Common myeloid progenitor, CD34-positive (primary cell): ENCODE measurements at regions not wholly inside any gene's neighbourhood (a gene's known extent, or its start where the extent isn't known, plus 50 kb on each side); places are given as distances from the start of the nearest gene placed in this dataset.

ENCODE experiments used
- CTCF ChIA-PET: fragments of 350-600 bp; sonication (Branson Sonifier 250); formaldehyde crosslinking; loops from one replicate; lab custom pipeline; 2021; ENCODE audit warnings: antibody characterized with exemption; lab: Charles Lee
- POLR2A ChIA-PET: fragments of 350-600 bp; sonication (Branson Sonifier 250); formaldehyde crosslinking; loops from one replicate; lab custom pipeline; 2021; ENCODE audit warnings: antibody characterized with exemption; lab: Charles Lee
- DNase-seq, 3 donors: peaks; one replicate each; pipeline versions ENCODE4 v3.0.0 to v3.0.0-alpha.2; 2013
- H3K27ac ChIP-seq, 2 experiments: 1 replicate in 1 of 2; 2 replicates in 1 of 2; pipeline ENCODE4 v1.7.0; 2013; ENCODE audit warnings: inconsistent platforms in 2 of 2, low read length in 2 of 2, mild to moderate bottlenecking in 2 of 2, low read depth in 1 of 2, moderate library complexity in 1 of 2; ENCODE audit not compliant: severe bottlenecking in 2 of 2, insufficient read depth in 1 of 2, poor library complexity in 1 of 2
- H3K27me3 ChIP-seq, 5 experiments: replicated peaks in 2 of 5; 1 replicate in 3 of 5; 2 replicates in 2 of 5; pipeline versions ENCODE4 v1.6.1 to v1.7.0; 2013; ENCODE audit warnings: low read length in 4 of 5, mild to moderate bottlenecking in 2 of 5, moderate library complexity in 2 of 5, inconsistent platforms in 1 of 5; ENCODE audit not compliant: insufficient read depth in 5 of 5, control insufficient read depth in 4 of 5
- H3K36me3 ChIP-seq, 4 experiments: 1 replicate in 2 of 4; 2 replicates in 2 of 4; pipeline versions ENCODE4 v1.6.1 to v1.7.0; 2013; ENCODE audit warnings: low read length in 3 of 4, control low read depth in 1 of 4, mild to moderate bottlenecking in 1 of 4; ENCODE audit not compliant: control insufficient read depth in 4 of 4, insufficient read depth in 4 of 4
- H3K4me1 ChIP-seq, 4 experiments: 1 replicate in 3 of 4; 2 replicates in 1 of 4; pipeline versions ENCODE4 v1.6.1 to v1.7.1; 2013; ENCODE audit warnings: low read length in 3 of 4, mild to moderate bottlenecking in 3 of 4, control low read depth in 1 of 4, inconsistent platforms in 1 of 4, moderate library complexity in 1 of 4; ENCODE audit not compliant: control insufficient read depth in 4 of 4, insufficient read depth in 4 of 4; ENCODE audit errors: control extremely low read depth in 1 of 4
- H3K4me3 ChIP-seq, 7 experiments: 1 replicate in 4 of 7; 2 replicates in 3 of 7; pipeline versions ENCODE4 v1.5.1 to v1.7.0; 2013; ENCODE audit warnings: mild to moderate bottlenecking in 7 of 7, low read length in 6 of 7, moderate library complexity in 6 of 7, inconsistent platforms in 2 of 7, low read depth in 2 of 7, control low read depth in 1 of 7; ENCODE audit not compliant: insufficient read depth in 4 of 7, control insufficient read depth in 1 of 7; ENCODE audit errors: extremely low read depth in 1 of 7
- H3K9me3 ChIP-seq, 5 experiments: 1 replicate in 4 of 5; 2 replicates in 1 of 5; pipeline versions ENCODE4 v1.6.1 to v1.7.1; 2013; ENCODE audit warnings: low read length in 4 of 5, mild to moderate bottlenecking in 2 of 5, inconsistent platforms in 1 of 5, low read depth in 1 of 5, moderate library complexity in 1 of 5; ENCODE audit not compliant: control insufficient read depth in 4 of 5, insufficient read depth in 2 of 5; ENCODE audit errors: control extremely low read depth in 1 of 5
- WGBS: methylation state at CpG from one replicate; pipeline ENCODE4 v1.1.5; 2013; ENCODE audit not compliant: insufficient coverage; 5-methylcytosine and 5-hydroxymethylcytosine counted together

- peaks cover 6 to 50% (median 16%) of the 10 kb centered on the region in 4 experiments for H3K4me1 ChIP-seq
- 100% methylated on average over 2 of the region's 3 CpGs for WGBS
- H3K9me3 ChIP-seq = peaks cover 0 to 5% (median 0%) of the 10 kb centered on the region in 5 experiments
- H3K27ac ChIP-seq = no peak overlapping the region
- H3K4me3 ChIP-seq = no peak overlapping the region
- H3K36me3 ChIP-seq = no peaks in the 10 kb centered on the region
- H3K27me3 ChIP-seq = no peaks in the 10 kb centered on the region
- ChIA-PET POLR2A (no interaction called here), CTCF (interaction anchor here (1.4 to 1.9 kb wide), 3 partner anchors 9 to 13 kb away, joined by 3 to 9 read pairs (median 6); no protein-coding TSS in a partner anchor)
- DNase-seq = no peak
These were observed 116.5 kb downstream of the UCHL1 start for GRCh38 chr4:41373221-41373620.

- ChIA-PET POLR2A (no interaction called here), CTCF (no interaction called here)
- peaks cover 3 to 37% (median 9%) of the 10 kb centered on the region in 4 experiments for H3K4me1 ChIP-seq
- H3K36me3 ChIP-seq = no peaks in the 10 kb centered on the region
- peaks cover 0 to 14% (median 2%) of the 10 kb centered on the region in 5 experiments for H3K9me3 ChIP-seq
- H3K27me3 ChIP-seq = no peaks in the 10 kb centered on the region
- 81% methylated on average over 3 of the region's 3 CpGs for WGBS
- DNase-seq = peak in 1 of 3 donors; percentile 23
- H3K27ac ChIP-seq = no peak overlapping the region
- H3K4me3 ChIP-seq = no peak overlapping the region
These were observed 117.8 kb downstream of the UCHL1 start for GRCh38 chr4:41374490-41374889.

DNA sequence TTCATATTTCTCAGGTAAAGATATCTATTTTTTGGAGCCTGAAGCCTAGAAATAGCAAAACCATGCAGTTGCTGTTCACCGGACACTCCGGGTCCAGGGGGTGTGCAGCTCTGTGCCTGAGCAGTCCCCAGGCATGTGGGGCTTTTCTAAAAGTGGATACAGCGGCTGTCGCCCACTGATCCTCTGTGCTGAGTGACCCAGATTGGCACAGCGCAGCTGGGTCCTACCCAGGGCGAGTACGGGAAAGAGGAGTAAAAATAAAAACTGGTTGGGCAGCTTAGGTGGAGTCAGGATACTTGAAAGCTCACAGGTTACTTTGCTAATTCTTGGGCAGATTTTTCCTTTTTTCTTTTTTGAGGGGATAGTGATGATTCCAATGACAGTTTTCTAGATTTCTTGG is 118.8 kb downstream of the UCHL1 start:
- CTCF ChIA-PET = no interaction called here

GRCh38 chr4:41377196-41377595 is 120.5 kb downstream of the UCHL1 start:
- 93% methylated on average over 3 of the region's 3 CpGs for WGBS
- no peaks in the 10 kb centered on the region for H3K27me3 ChIP-seq
- POLR2A ChIA-PET = no interaction called here
- no peak for DNase-seq
- no peak overlapping the region for H3K27ac ChIP-seq
- H3K9me3 ChIP-seq = peaks cover 0 to 14% (median 2%) of the 10 kb centered on the region in 5 experiments
- H3K4me1 ChIP-seq = peaks cover 0 to 20% (median 0%) of the 10 kb centered on the region in 4 experiments
- CTCF ChIA-PET = no interaction called here
- H3K36me3 ChIP-seq = no peaks in the 10 kb centered on the region
- no peak overlapping the region for H3K4me3 ChIP-seq

More for the DNA sequence above, 118.8 kb downstream of the UCHL1 start:
- no peaks in the 10 kb centered on the region for H3K27me3 ChIP-seq
- H3K36me3 ChIP-seq = no peaks in the 10 kb centered on the region
- 95% methylated on average over 6 of the region's 7 CpGs for WGBS
- H3K27ac ChIP-seq = no peak overlapping the region
- DNase-seq = no peak
- POLR2A ChIA-PET = no interaction called here
- no peak overlapping the region for H3K4me3 ChIP-seq
- H3K4me1 ChIP-seq = peaks cover 0 to 27% (median 1%) of the 10 kb centered on the region in 4 experiments
- H3K9me3 ChIP-seq = peaks cover 0 to 14% (median 2%) of the 10 kb centered on the region in 5 experiments

DNA sequence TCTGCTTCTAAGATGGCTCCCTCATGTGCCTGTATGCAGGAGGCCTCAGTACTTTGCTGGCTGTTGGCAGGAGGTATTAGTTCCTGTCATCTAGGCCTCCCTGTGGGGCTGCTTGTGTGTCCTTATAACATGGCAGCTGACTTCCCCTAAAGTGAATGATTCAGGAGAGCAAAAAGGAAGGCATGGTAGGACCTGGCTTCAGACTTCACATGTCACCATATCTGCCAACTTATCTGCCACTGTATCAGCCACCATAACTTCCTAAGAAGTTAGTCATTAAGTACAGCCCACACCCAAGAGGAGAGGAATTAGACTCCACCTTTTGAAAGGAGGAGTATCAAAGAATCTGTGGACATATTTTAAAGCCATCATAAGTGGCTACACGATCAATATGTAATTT is 122.5 kb downstream of the UCHL1 start:
- no peaks in the 10 kb centered on the region for H3K36me3 ChIP-seq
- no CpG with 5 or more reads among the region's 1 CpG for WGBS
- H3K27me3 ChIP-seq = no peaks in the 10 kb centered on the region
- ChIA-PET CTCF (interaction anchor here (3.4 kb wide), 1 partner anchor 9 kb away, joined by 9 read pairs; no protein-coding TSS in a partner anchor), POLR2A (no interaction called here)
- peaks cover 0 to 28% (median 5%) of the 10 kb centered on the region in 4 experiments for H3K4me1 ChIP-seq
- peaks cover 0 to 14% (median 2%) of the 10 kb centered on the region in 5 experiments for H3K9me3 ChIP-seq
- no peak overlapping the region for H3K4me3 ChIP-seq
- no peak overlapping the region for H3K27ac ChIP-seq
- peak in 1 of 3 donors; percentile 8 for DNase-seq

DNA sequence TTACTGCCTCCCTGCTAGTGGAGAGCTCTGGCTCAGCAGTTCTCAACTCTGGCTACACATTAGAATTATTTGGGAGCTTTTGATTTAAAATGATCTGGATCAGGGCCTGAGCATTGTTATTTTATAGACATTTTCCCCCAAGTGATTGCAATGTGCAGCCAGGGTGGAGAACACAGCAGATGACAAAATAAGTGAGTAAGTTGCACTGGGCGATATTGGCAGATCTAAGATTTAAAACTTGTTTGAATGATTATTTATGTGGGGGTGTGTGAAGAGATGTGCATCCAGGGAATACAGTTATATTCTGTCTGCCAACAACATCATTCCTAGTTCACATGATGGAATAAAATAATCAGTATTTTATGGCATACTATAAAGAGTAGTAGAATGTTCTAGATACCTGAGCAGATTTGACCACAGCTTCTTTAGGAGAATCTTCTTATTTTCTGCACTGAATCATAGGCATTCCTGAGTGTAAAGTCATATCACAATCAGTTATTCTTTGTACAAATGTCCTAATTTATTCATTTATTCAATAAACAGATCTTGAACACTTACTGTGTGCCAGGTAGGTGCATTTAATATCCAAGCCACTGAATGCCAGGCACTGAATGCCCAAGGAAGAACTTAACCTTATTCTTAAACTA is 123.9 kb downstream of the UCHL1 start:
- POLR2A ChIA-PET = no interaction called here
- Histone ChIP-seq H3K36me3 (no peaks in the 10 kb centered on the region), H3K4me3 (no peak overlapping the region), H3K27ac (no peak overlapping the region), H3K4me1 (peaks cover 0 to 38% (median 11%) of the 10 kb centered on the region in 4 experiments), H3K27me3 (no peaks in the 10 kb centered on the region), H3K9me3 (peaks cover 0 to 14% (median 2%) of the 10 kb centered on the region in 5 experiments)
- DNase-seq = no peak
- CTCF ChIA-PET = interaction anchor here (1.1 to 3.4 kb wide), 2 partner anchors 10 to 264 kb away, joined by 3 to 9 read pairs; no protein-coding TSS in a partner anchor
- WGBS = no CpG with 5 or more reads among the region's 1 CpG

GRCh38 chr4:41381384-41381783 is 124.7 kb downstream of the UCHL1 start:
- ChIA-PET POLR2A (no interaction called here), CTCF (interaction anchor here (1.1 to 3.4 kb wide), 3 partner anchors 8 to 263 kb away, joined by 3 to 9 read pairs (median 9); no protein-coding TSS in a partner anchor)
- no peaks in the 10 kb centered on the region for H3K27me3 ChIP-seq
- no peak overlapping the region for H3K4me3 ChIP-seq
- peaks cover 2 to 46% (median 12%) of the 10 kb centered on the region in 4 experiments for H3K4me1 ChIP-seq
- H3K27ac ChIP-seq = no peak overlapping the region
- no peak for DNase-seq
- H3K36me3 ChIP-seq = no peaks in the 10 kb centered on the region
- WGBS = no CpG with 5 or more reads among the region's 3 CpGs
- peaks cover 0 to 14% (median 2%) of the 10 kb centered on the region in 5 experiments for H3K9me3 ChIP-seq
